Ishikawa (cell line): ENCODE measurements at regions not wholly inside any gene's neighbourhood (a gene's known extent, or its start where the extent isn't known, plus 50 kb on each side); places are given as distances from the start of the nearest gene placed in this dataset.

ENCODE experiments used
- CEBPB ChIP-seq: IDR thresholded peaks from 2 replicates; pipeline ENCODE4 v1.6.1; 2012
- CREB1 ChIP-seq: IDR thresholded peaks from 2 replicates; pipeline ENCODE4 v1.6.1; 2012; ENCODE audit warnings: low read depth
- EGR1 ChIP-seq: IDR thresholded peaks from 2 replicates; pipeline ENCODE4 v1.6.1; 2012
- EP300 ChIP-seq: IDR thresholded peaks from 2 replicates; pipeline ENCODE4 v1.6.1; 2012; ENCODE audit warnings: borderline replicate concordance
- FOXM1 ChIP-seq: IDR thresholded peaks from 2 replicates; pipeline ENCODE4 v1.6.1; 2012; ENCODE audit warnings: low read depth, borderline replicate concordance
- MAX ChIP-seq: IDR thresholded peaks from 2 replicates; pipeline ENCODE4 v1.6.1; 2012
- NFIC ChIP-seq: IDR thresholded peaks from 2 replicates; pipeline ENCODE4 v1.6.1; 2012
- RAD21 ChIP-seq: IDR thresholded peaks from 2 replicates; pipeline ENCODE4 v1.6.1; 2012; ENCODE audit warnings: low read depth
- TAF1 ChIP-seq: IDR thresholded peaks from 2 replicates; pipeline ENCODE4 v1.6.1; 2012; ENCODE audit warnings: low read depth, mild to moderate bottlenecking
- TCF12 ChIP-seq: IDR thresholded peaks from 2 replicates; pipeline ENCODE4 v1.6.1; 2012; ENCODE audit warnings: low read depth
- TEAD4 ChIP-seq: IDR thresholded peaks from 2 replicates; pipeline ENCODE4 v1.6.1; 2012
- USF1 ChIP-seq: IDR thresholded peaks from 2 replicates; pipeline ENCODE4 v1.6.1; 2012
- YY1 ChIP-seq: IDR thresholded peaks from 2 replicates; pipeline ENCODE4 v1.6.1; 2012; ENCODE audit warnings: low read depth

- no peak for TF ChIP-seq YY1
- no peak for TF ChIP-seq CEBPB
- no peak for TF ChIP-seq FOXM1
- no peak for TF ChIP-seq EGR1
Observed at GRCh38 chrX:73267206-73267605, 52.6 kb upstream of the NAP1L2 start.

GRCh38 chrX:73266766-73267165 lies 52.1 kb upstream of the NAP1L2 start:
- no peak for TF ChIP-seq CEBPB
- TF ChIP-seq MAX = no peak
- no peak for TF ChIP-seq NFIC
- TF ChIP-seq TAF1 = no peak
- TF ChIP-seq RAD21 = no peak
- no peak for TF ChIP-seq TEAD4
- TF ChIP-seq CREB1 = no peak
- TF ChIP-seq EGR1 = no peak
- no peak for TF ChIP-seq FOXM1
- TF ChIP-seq TCF12 = no peak
- no peak for TF ChIP-seq EP300
- TF ChIP-seq USF1 = no peak
